ENCODE measurements at regions not wholly inside any gene's neighbourhood (a gene's known extent, or its start where the extent isn't known, plus 50 kb on each side); places are given as distances from the start of the nearest gene placed in this dataset.
A peak's percentile ranks its signal among the peaks of the same experiment; 100 is the strongest.

DNA sequence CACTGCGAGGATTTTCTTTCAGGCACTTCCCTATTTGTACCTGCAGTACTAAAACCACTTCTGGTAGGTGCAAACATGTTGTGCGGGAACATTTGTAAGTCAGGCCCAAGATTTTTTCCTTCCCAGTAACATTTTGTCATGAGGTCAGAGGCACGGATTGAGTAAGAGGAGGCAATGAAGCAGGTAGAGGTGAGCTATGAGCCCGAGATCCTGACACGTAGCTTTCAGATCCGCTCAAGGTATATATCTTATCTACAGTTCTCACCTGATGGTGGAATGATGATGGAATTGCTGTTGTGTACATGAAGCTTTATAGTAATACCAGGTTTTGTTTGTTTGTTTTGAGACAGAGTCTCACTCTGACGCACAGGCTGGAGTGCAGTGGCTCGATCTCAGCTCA lies 497.5 kb downstream of the NR2F2 start:
- Histone ChIP-seq H3K36me3 (ENCODE audit: control insufficient read depth, insufficient read depth, low read length) (no peaks in the 10 kb centered on the region), H3K27ac (ENCODE audit: low read length) (no peak overlapping the region), H3K27me3 (ENCODE audit: control insufficient read depth, insufficient read depth, low read length) (no peaks in the 10 kb centered on the region), H3K4me3 (ENCODE audit: low read length) (no peak overlapping the region), H3K9me3 (ENCODE audit: control insufficient read depth, low read depth, low read length) (no peaks in the 10 kb centered on the region), H3K4me1 (ENCODE audit: control insufficient read depth, insufficient read depth, low read length) (no peaks in the 10 kb centered on the region)
- no peak for DNase-seq
- WGBS (ENCODE audit: insufficient coverage, low lambda C conversion rate) = no CpG with 5 or more reads among the region's 8 CpGs

DNA sequence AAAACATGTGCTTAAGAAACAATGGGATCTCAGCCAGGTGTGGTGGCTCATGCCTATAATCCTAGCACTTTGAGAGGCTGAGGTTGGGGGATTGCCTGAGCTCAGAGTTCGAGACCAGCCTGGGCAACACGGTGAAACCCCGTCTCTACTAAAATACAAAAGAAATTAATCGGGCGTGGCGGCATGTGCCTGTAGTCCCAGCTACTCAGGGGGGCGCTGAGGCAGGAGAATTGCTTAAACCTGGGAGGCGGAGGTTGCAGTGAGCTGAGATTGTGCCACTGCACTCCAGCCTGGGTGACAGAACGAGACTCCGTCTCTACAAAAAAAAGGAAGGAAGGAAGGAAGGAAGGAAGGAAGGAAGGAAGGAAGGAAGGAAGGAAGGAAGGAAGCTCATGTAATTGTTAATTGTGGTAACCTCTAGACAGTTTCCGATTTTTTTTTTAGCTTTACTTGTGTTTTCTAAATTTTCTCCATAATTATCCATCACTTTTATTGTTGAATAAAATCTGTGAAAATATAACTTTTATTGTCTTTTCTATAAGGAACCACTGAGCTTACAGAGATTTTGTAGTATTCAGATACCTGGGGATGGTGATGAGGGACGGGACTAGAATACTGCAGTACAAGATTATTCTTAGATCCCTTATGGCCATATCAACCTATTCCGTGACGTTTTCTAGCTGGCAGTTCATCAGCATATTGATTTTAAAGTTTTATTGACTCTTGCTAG lies 506.9 kb downstream of the NR2F2 start:
- no peak overlapping the region for H3K4me3 ChIP-seq (ENCODE audit: low read length)
- H3K27me3 ChIP-seq (ENCODE audit: control insufficient read depth, insufficient read depth, low read length) = no peaks in the 10 kb centered on the region
- no peak overlapping the region for H3K27ac ChIP-seq (ENCODE audit: low read length)
- H3K36me3 ChIP-seq (ENCODE audit: control insufficient read depth, insufficient read depth, low read length) = no peaks in the 10 kb centered on the region
- no peak for DNase-seq
- no peaks in the 10 kb centered on the region for H3K4me1 ChIP-seq (ENCODE audit: control insufficient read depth, insufficient read depth, low read length)
- 92% methylated on average over 7 of the region's 14 CpGs for WGBS (ENCODE audit: insufficient coverage, low lambda C conversion rate)
- no peaks in the 10 kb centered on the region for H3K9me3 ChIP-seq (ENCODE audit: control insufficient read depth, low read depth, low read length)

DNA sequence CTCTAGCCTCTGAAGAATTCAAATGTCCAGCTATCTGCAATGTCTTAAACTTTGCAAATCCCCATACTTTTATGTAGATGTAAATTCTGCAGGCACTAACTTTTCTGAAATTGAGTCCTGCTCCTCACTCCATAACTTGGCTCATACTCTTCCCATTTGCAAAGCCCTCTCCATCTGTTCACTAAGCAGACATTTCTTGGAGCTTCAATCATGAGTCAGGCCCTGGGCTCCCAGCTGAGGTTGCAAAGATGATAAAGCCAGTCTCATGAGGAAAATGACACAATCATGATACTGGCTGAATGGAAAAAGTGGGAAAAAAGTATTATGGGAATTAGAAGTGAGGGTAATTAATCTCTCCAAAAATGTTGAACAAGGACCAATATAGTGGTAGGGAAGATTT lies 507.6 kb downstream of the NR2F2 start:
- H3K27me3 ChIP-seq (ENCODE audit: control insufficient read depth, insufficient read depth, low read length) = no peaks in the 10 kb centered on the region
- no peaks in the 10 kb centered on the region for H3K9me3 ChIP-seq (ENCODE audit: control insufficient read depth, low read depth, low read length)
- no peaks in the 10 kb centered on the region for H3K4me1 ChIP-seq (ENCODE audit: control insufficient read depth, insufficient read depth, low read length)
- H3K4me3 ChIP-seq (ENCODE audit: low read length) = no peak overlapping the region
- no peaks in the 10 kb centered on the region for H3K36me3 ChIP-seq (ENCODE audit: control insufficient read depth, insufficient read depth, low read length)
- no peak overlapping the region for H3K27ac ChIP-seq (ENCODE audit: low read length)
- no peak for DNase-seq

DNA sequence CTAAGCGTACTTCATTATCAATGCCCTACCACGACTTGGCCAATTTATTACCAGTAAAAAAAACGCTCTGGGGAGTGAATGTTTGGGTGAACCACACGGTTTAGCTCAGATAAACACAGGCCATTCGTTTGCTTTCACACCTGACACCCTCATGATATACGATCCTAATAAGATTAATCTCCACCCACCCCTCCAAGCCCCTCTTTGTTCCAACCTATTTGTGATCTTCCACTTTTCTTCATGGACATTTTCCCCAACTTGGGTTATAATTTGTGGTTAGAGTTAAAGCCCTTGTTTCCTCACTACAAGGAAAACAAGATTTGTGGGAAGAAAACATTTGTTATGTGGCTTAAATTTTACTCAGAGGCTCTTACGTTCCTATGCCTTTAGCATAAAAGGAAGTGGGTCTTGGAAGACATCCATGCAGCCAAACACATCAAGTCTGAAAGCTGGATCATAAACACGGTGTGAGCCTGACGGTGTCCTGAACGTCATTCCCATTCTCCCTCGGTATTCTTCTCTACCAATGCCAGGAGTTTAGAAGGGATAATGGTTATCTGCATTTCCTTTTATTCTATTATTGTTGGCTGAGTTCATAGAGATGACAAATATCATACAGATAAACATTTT lies 518.9 kb downstream of the NR2F2 start:
- Histone ChIP-seq H3K27ac (ENCODE audit: low read length) (no peak overlapping the region), H3K36me3 (ENCODE audit: control insufficient read depth, insufficient read depth, low read length) (no peaks in the 10 kb centered on the region), H3K4me3 (ENCODE audit: low read length) (no peak overlapping the region), H3K27me3 (ENCODE audit: control insufficient read depth, insufficient read depth, low read length) (no peaks in the 10 kb centered on the region), H3K4me1 (ENCODE audit: control insufficient read depth, insufficient read depth, low read length) (no peaks in the 10 kb centered on the region), H3K9me3 (ENCODE audit: control insufficient read depth, low read depth, low read length) (no peaks in the 10 kb centered on the region)
- peak; percentile 3 to 4 for DNase-seq
- WGBS (ENCODE audit: insufficient coverage, low lambda C conversion rate) = 15% methylated on average over 3 of the region's 11 CpGs

DNA sequence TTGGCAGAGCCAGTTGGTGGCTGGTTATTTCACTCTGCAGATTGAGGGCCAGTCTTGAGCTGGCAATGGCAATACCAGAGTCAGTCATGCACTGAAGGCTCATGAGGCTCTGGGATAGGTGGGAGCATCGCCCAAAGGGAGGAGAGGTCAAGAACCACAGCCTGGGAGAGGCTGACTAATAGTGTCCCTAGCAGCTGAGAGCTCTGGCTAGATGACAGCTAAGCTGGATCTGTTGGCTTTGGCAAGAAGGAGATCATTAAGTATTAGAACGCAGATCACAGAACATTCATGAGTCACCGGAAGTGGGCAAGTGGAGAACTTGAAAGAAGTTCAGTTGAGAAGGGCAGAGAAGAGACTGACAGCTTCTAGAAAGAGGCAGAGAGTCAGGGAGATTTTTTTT lies 521.1 kb downstream of the NR2F2 start:
- WGBS (ENCODE audit: insufficient coverage, low lambda C conversion rate) = no CpG with 5 or more reads among the region's 3 CpGs
- Histone ChIP-seq H3K9me3 (ENCODE audit: control insufficient read depth, low read depth, low read length) (no peaks in the 10 kb centered on the region), H3K36me3 (ENCODE audit: control insufficient read depth, insufficient read depth, low read length) (no peaks in the 10 kb centered on the region), H3K4me3 (ENCODE audit: low read length) (no peak overlapping the region), H3K4me1 (ENCODE audit: control insufficient read depth, insufficient read depth, low read length) (no peaks in the 10 kb centered on the region), H3K27ac (ENCODE audit: low read length) (no peak overlapping the region), H3K27me3 (ENCODE audit: control insufficient read depth, insufficient read depth, low read length) (no peaks in the 10 kb centered on the region)
- no peak for DNase-seq

DNA sequence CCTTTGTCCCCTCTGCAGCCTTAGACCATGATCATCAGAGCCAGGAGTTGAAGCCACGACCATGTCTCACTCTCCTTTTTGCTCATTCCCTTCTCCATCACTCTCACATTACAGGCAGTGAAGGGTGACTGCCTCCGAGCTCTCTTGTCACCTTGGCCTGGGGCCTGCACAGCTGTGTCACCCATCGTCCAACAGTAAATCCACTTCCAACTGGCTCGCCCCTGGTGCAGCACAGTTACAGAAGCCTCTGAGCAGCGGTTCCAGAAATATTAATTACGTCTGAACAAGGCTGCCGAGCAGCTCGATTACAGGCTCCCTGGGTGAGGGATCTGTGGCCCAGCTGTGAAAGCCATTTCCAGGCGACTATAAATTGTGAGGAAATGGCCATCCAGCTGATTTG lies 528.2 kb downstream of the NR2F2 start:
- Histone ChIP-seq H3K9me3 (ENCODE audit: control insufficient read depth, low read depth, low read length) (no peaks in the 10 kb centered on the region), H3K4me3 (ENCODE audit: low read length) (no peak overlapping the region), H3K4me1 (ENCODE audit: control insufficient read depth, insufficient read depth, low read length) (no peaks in the 10 kb centered on the region), H3K27ac (ENCODE audit: low read length) (no peak overlapping the region), H3K36me3 (ENCODE audit: control insufficient read depth, insufficient read depth, low read length) (no peaks in the 10 kb centered on the region), H3K27me3 (ENCODE audit: control insufficient read depth, insufficient read depth, low read length) (no peaks in the 10 kb centered on the region)
- WGBS (ENCODE audit: insufficient coverage, low lambda C conversion rate) = no CpG with 5 or more reads among the region's 9 CpGs
- no peak for DNase-seq

DNA sequence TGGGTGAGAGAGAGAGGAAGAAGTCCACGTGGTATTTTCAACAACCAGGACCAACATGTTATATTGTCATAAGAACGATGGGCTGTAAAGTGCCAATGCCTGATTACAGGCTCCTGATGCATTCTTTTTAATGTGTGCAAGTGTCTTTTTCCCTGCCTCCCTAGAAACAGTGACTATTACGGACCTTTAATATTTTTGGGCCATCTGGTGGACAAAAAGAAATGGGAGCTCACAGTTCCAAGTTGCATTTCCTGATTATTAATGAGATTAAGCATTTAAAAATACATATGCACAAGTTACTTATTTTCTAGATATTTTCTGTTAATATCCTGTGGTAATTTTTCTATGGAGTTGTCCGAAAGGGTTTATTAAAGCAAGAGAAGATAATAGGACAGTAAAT lies 530.2 kb downstream of the NR2F2 start:
- 67% methylated on average over 3 of the region's 4 CpGs for WGBS (ENCODE audit: insufficient coverage, low lambda C conversion rate)
- no peaks in the 10 kb centered on the region for H3K36me3 ChIP-seq (ENCODE audit: control insufficient read depth, insufficient read depth, low read length)

DNA sequence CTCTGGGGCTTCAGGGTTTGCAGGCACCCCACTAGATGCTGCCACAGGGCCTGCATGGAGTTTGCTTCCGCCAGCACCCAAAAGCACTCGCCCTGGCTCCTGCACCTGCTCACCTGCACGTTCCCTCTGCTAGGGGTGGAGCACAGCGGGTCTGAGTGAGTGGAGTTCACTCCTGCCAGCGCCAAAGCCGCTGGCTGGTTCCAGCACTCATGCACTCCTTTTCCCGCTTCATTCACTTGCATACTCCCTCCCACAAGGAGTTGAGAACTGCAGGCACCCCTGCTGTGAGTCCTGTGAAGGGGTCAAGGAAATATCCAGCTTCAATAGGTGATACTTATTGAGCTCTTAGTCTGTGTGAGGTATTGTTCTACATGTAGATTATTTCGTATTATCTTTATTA lies 537.5 kb downstream of the NR2F2 start:
- 90% methylated on average over 2 of the region's 8 CpGs for WGBS (ENCODE audit: insufficient coverage, low lambda C conversion rate)
- no peak for DNase-seq
- Histone ChIP-seq H3K9me3 (ENCODE audit: control insufficient read depth, low read depth, low read length) (no peaks in the 10 kb centered on the region), H3K4me3 (ENCODE audit: low read length) (no peak overlapping the region), H3K36me3 (ENCODE audit: control insufficient read depth, insufficient read depth, low read length) (no peaks in the 10 kb centered on the region), H3K27me3 (ENCODE audit: control insufficient read depth, insufficient read depth, low read length) (no peaks in the 10 kb centered on the region), H3K4me1 (ENCODE audit: control insufficient read depth, insufficient read depth, low read length) (no peaks in the 10 kb centered on the region), H3K27ac (ENCODE audit: low read length) (no peak overlapping the region)

More for the DNA sequence above, 530.2 kb downstream of the NR2F2 start:
- H3K4me1 ChIP-seq (ENCODE audit: control insufficient read depth, insufficient read depth, low read length) = no peaks in the 10 kb centered on the region
- no peaks in the 10 kb centered on the region for H3K27me3 ChIP-seq (ENCODE audit: control insufficient read depth, insufficient read depth, low read length)
- no peak for DNase-seq
- H3K4me3 ChIP-seq (ENCODE audit: low read length) = no peak overlapping the region
- no peak overlapping the region for H3K27ac ChIP-seq (ENCODE audit: low read length)
- no peaks in the 10 kb centered on the region for H3K9me3 ChIP-seq (ENCODE audit: control insufficient read depth, low read depth, low read length)

DNA sequence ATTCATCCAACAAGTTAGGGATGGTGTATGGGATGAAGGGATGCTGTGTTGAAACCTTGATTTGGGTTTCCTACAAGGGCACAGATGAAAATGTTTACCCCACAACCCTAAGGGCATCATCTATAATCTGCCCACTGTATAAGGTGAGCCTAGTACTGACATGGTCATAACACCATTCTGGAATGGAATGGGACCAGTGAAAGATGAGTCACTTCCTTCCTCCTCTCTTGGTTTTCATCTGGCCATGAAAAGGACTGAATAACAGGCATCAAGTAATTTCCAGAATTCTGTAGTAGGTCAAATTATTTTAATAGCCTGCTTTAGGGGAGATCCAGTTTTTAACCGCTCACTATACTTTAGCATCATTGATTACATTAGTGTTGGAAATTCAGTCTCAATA lies 538.6 kb downstream of the NR2F2 start:
- H3K27ac ChIP-seq (ENCODE audit: low read length) = no peak overlapping the region
- no peaks in the 10 kb centered on the region for H3K9me3 ChIP-seq (ENCODE audit: control insufficient read depth, low read depth, low read length)
- no peaks in the 10 kb centered on the region for H3K36me3 ChIP-seq (ENCODE audit: control insufficient read depth, insufficient read depth, low read length)
- DNase-seq = no peak
- H3K4me1 ChIP-seq (ENCODE audit: control insufficient read depth, insufficient read depth, low read length) = no peaks in the 10 kb centered on the region
- no peak overlapping the region for H3K4me3 ChIP-seq (ENCODE audit: low read length)
- no CpG with 5 or more reads among the region's 1 CpG for whole genome bisulfite sequencing (ENCODE audit: insufficient coverage, low lambda C conversion rate)
- H3K27me3 ChIP-seq (ENCODE audit: control insufficient read depth, insufficient read depth, low read length) = no peaks in the 10 kb centered on the region

DNA sequence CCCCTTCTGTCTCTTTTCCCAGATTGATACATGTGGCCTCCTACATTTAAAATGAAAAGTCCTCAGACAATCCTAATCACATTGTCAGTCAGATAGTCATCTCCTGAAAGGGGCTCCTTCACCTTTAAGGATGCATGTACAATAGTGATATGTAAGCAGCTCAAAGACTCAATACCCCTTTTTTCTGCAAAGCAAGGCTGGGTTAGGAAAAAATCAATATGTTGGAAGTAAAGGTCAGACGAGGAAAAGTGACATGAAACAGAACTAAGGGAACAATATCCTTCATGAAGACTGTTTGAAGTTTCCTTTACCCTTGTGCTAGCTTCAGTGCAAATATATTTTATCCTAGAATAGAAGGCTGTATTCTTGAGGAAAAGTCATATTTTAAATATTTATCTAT lies 539.3 kb downstream of the NR2F2 start:
- no peaks in the 10 kb centered on the region for H3K36me3 ChIP-seq (ENCODE audit: control insufficient read depth, insufficient read depth, low read length)
- H3K4me3 ChIP-seq (ENCODE audit: low read length) = no peak overlapping the region
- DNase-seq = no peak
- 17% methylated on average over 1 of the region's 1 CpG for WGBS (ENCODE audit: insufficient coverage, low lambda C conversion rate)
- no peak overlapping the region for H3K27ac ChIP-seq (ENCODE audit: low read length)
- no peaks in the 10 kb centered on the region for H3K4me1 ChIP-seq (ENCODE audit: control insufficient read depth, insufficient read depth, low read length)
- no peaks in the 10 kb centered on the region for H3K9me3 ChIP-seq (ENCODE audit: control insufficient read depth, low read depth, low read length)
- no peaks in the 10 kb centered on the region for H3K27me3 ChIP-seq (ENCODE audit: control insufficient read depth, insufficient read depth, low read length)

DNA sequence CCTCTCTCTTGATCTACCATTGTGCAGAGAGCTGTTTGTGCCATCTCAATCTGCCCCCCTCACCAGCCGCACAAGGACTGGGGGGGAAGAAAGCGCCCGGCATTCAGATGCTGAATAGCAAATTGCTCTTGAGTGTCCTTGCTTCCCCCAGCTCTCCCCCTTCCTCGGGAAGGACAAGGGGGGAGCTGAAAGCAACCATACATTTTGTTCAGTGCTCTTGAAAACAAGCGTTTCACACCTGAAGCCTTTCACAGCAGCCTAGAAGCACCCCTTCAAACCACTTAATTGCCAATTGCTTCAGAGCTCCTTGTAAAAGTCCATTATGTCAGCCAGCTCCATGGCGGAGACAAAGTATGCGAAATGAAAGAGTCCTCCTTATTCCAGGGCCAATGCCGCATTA lies 540.1 kb downstream of the NR2F2 start:
- Histone ChIP-seq H3K27ac (ENCODE audit: low read length) (no peak overlapping the region), H3K36me3 (ENCODE audit: control insufficient read depth, insufficient read depth, low read length) (no peaks in the 10 kb centered on the region), H3K4me3 (ENCODE audit: low read length) (no peak overlapping the region), H3K9me3 (ENCODE audit: control insufficient read depth, low read depth, low read length) (no peaks in the 10 kb centered on the region), H3K4me1 (ENCODE audit: control insufficient read depth, insufficient read depth, low read length) (no peaks in the 10 kb centered on the region), H3K27me3 (ENCODE audit: control insufficient read depth, insufficient read depth, low read length) (no peaks in the 10 kb centered on the region)
- WGBS (ENCODE audit: insufficient coverage, low lambda C conversion rate) = no CpG with 5 or more reads among the region's 8 CpGs
- no peak for DNase-seq

Data from large intestine (tissue), 3 donors.